ENCODE measurements at regions not wholly inside any gene's neighbourhood (a gene's known extent, or its start where the extent isn't known, plus 50 kb on each side); places are given as distances from the start of the nearest gene placed in this dataset.

- DNase-seq (ENCODE audit: low read depth): no peak
- H3K4me3 ChIP-seq (ENCODE audit: low read depth, low read length): no peak overlapping the region
- no peak for TF ChIP-seq CTCF (IDR thresholded peaks at IDR 0.05; ENCODE audit: low read depth, low read length, missing control alignments)
These were observed 182.0 kb upstream of the C1orf174 start for GRCh38 chr1:4081806-4082711.

- H3K4me3 ChIP-seq (ENCODE audit: low read depth, low read length): no peak overlapping the region
- DNase-seq (ENCODE audit: low read depth): no peak
- no peak for TF ChIP-seq CTCF (IDR thresholded peaks at IDR 0.05; ENCODE audit: low read depth, low read length, missing control alignments)
These were observed 183.4 kb upstream of the C1orf174 start for GRCh38 chr1:4083231-4084047.

GRCh38 chr1:4084048-4084431 lies 184.0 kb upstream of the C1orf174 start:
- H3K4me3 ChIP-seq (ENCODE audit: low read depth, low read length): no peak overlapping the region
- no peak for TF ChIP-seq CTCF (IDR thresholded peaks at IDR 0.05; ENCODE audit: low read depth, low read length, missing control alignments)
- DNase-seq (ENCODE audit: low read depth): no peak

- no peak for DNase-seq (ENCODE audit: low read depth)
These were observed 184.4 kb upstream of the C1orf174 start for GRCh38 chr1:4084446-4084845.

GRCh38 chr1:4084896-4085295 lies 184.8 kb upstream of the C1orf174 start:
- no peak overlapping the region for H3K4me3 ChIP-seq (ENCODE audit: low read depth, low read length)
- TF ChIP-seq CTCF (IDR thresholded peaks at IDR 0.05; ENCODE audit: low read depth, low read length, missing control alignments): no peak
- no peak for DNase-seq (ENCODE audit: low read depth)

More at GRCh38 chr1:4084446-4084845, 184.4 kb upstream of the C1orf174 start:
- TF ChIP-seq CTCF (IDR thresholded peaks at IDR 0.05; ENCODE audit: low read depth, low read length, missing control alignments): no peak
- H3K4me3 ChIP-seq (ENCODE audit: low read depth, low read length): no peak overlapping the region

- H3K4me3 ChIP-seq (ENCODE audit: low read depth, low read length): no peak overlapping the region
- DNase-seq (ENCODE audit: low read depth): no peak
- TF ChIP-seq CTCF (IDR thresholded peaks at IDR 0.05; ENCODE audit: low read depth, low read length, missing control alignments): no peak
These were observed 185.5 kb upstream of the C1orf174 start for GRCh38 chr1:4085546-4085945.
